ENCODE measurements at regions not wholly inside any gene's neighbourhood (a gene's known extent, or its start where the extent isn't known, plus 50 kb on each side); places are given as distances from the start of the nearest gene placed in this dataset.
"Not testable (repeated sequence)": the region's sequence is repeated elsewhere in the genome, so short reads cannot be mapped to it uniquely, and the experiment has no call there.

DNA sequence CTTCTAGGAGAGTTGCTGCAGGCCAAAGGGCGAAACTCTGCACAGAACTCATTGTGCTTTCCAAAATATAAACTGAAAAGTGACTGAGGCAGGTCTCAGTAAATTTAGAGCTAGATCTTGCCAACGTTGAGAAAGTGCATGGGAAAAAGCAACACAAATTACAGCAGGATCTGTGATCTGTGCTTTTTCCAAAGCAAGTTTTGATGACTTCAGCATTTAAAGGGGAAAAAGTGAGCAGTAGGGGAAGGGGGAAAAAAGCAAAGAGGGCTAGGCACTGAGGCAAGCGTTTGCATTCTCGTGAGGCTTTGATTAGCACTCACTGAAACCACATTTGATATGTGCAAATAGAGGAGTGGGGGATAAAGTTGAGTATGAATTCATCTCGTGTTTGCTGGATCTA, 351.5 kb upstream of the NPAP1 start:
- DNase-seq, result not testable (repeated sequence)

DNA sequence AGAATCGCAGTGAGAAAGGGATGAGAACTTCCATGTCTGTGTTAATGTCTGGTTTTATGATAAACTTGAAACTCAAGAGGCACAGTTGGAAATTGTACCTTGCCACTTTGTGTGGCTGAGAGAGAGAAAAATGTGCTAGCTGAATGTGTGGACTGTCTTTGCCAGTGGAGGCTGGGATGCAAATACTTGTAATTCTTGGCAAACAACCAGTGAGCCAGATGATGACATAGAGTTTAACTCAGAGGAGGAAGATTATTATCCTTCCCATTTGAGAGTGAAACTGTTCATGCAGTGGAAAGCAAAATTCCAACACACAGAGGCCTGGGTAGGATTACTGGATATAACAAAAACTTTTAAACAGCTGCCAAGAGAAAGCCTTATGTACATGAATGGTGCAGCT, 349.1 kb upstream of the NPAP1 start:
- DNase-seq, result not testable (repeated sequence)

GRCh38 chr15:24331964-24332363, 343.6 kb upstream of the NPAP1 start:
- not testable (repeated sequence) for DNase-seq

DNA sequence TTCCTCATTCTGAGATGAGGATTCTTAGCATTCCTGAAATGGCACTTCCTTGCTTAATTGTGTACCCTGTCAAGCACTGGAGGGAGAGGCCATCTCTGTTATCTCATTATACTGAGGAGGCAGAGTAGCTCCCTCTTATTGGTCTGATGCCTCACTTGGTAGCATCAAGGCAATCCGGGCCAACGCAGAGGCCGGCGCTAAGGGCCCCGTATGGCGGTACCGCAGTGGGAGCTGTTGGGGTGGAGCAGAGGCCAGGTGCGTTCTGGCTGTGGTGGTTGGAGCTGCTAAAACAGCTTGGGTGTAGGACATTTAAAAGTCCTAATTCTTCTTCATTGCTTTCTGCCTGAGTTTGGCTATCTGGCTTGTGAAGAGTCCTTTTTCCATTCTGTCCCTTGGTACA, 333.7 kb upstream of the NPAP1 start:
- DNase-seq, result not testable (repeated sequence)

DNA sequence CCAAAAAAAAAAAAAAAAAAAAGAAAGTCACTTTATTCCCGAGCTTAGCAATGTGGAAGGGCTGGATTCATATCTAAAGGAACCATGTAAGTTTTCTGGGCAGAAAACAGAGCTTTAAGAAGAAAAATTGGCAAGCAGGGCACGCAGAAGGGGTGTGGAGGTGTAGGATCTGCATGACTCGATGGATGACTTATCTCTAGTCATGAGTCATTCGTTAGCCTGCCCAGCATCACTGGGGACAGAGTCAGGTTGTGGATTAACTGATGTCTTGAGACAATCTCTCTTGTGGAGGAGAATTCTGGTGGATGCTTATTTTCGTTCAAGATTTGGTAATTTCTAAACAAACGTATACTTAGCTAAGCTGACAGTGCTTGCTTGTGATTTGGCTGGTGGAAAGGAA, 322.8 kb upstream of the NPAP1 start:
- not testable (repeated sequence) for DNase-seq

- not testable (repeated sequence) for DNase-seq
These were observed 294.5 kb upstream of the NPAP1 start for GRCh38 chr15:24381103-24381502.

DNA sequence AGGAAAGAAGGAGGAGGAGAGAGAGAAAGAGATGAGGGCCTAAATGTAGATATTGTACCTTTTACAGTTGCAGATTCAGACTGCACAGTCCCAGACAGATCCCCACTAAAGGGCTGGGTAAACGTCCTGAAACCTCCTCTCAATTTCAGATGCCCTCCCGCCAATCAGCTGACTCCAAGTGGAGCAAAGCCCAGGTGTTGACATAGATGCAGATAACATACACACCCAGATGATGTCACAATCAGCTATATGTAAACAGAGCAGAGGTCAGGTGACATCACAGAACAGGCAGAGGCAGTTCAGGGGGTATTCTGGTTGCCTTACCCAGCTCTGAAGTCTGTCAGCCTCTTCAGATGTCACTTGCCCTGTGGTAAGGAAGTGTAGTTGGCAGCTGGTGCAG, 290.3 kb upstream of the NPAP1 start:
- DNase-seq, result not testable (repeated sequence)

DNA sequence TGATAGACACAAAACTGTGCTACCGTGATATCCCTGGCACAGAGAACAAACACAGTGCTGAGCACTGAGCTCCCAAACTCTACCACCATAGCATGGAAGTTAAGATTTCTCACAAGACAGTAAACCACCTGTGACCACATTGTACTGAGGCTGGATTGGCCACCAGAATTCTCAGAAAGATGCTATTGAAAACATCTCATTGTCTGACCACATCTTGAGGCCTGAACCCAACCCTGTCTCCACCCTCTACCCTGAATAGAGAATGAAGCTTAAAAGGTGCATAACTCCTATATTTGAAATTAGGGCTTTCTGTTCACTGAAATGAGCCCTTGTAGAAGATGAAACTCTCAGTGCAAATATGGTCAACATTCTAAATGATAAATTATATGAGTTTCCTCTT, 281.3 kb upstream of the NPAP1 start:
- no peak for DNase-seq

DNA sequence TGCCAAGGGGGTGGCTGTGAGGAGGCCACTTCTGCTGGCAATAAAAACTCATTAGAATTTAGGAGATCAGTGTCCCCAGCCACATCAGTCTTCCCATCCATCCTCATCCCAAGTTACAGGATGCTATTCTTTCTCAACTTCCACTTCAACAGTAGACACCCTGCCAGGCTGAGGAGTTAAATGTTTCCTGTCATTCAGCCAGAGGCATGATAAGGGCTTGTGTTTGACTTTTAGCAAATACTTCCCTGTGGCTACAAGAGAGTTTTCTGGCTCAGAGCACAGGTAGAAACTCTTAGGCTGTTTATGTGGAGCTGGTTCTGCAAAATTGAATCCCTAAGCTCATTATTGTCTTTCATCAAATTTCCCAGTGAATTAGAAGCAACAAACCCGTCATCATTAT, 262.9 kb upstream of the NPAP1 start:
- DNase-seq, result not testable (repeated sequence)

GRCh38 chr15:24426286-24427054, 249.1 kb upstream of the NPAP1 start:
- not testable (repeated sequence) for DNase-seq

- DNase-seq, result not testable (repeated sequence)
These were observed 248.5 kb upstream of the NPAP1 start for GRCh38 chr15:24427055-24427400.

DNA sequence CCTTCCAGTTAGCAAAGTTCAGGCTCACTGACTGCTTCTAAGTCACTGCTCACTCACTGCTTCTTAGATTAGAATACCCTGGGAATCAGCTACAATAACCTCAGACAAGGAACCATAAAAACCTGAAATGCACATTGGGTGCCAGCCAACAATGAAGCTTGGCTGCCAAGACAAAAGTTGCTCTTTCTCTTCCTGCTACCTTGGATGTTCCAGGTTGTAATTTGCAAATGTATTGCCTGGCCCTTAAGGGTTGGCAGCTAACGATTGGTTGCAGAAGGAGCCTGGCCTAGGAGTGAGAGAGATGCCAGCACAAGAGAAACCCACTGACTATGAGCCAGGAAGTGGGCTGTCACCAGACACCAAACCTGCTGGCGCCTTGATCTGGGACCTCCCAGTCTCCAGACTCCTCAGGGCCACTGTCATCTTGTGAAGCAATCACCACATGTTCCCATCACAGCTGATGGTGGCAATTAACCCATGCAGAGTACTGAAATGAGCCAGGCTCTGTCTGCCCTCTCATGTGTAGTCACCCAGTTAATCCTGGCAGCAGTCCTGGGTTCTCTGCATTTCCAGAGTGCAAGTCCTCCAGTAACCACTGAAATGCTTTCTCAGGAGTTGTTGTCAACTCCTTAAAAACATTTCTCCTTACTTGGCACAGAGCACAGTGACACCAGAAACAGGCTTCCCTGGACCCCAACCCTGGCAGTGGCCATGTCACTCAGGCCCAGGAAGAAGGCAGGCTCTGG, 240.3 kb upstream of the NPAP1 start:
- not testable (repeated sequence) for DNase-seq

- DNase-seq, result not testable (repeated sequence)
These were observed 238.3 kb upstream of the NPAP1 start for GRCh38 chr15:24437270-24437669.

- DNase-seq, result not testable (repeated sequence)
These were observed 237.8 kb upstream of the NPAP1 start for GRCh38 chr15:24437735-24438134.

- DNase-seq, result not testable (repeated sequence)
These were observed 198.2 kb upstream of the NPAP1 start for GRCh38 chr15:24477107-24478025.

- not testable (repeated sequence) for DNase-seq
These were observed 189.5 kb upstream of the NPAP1 start for GRCh38 chr15:24485885-24486567.

DNA sequence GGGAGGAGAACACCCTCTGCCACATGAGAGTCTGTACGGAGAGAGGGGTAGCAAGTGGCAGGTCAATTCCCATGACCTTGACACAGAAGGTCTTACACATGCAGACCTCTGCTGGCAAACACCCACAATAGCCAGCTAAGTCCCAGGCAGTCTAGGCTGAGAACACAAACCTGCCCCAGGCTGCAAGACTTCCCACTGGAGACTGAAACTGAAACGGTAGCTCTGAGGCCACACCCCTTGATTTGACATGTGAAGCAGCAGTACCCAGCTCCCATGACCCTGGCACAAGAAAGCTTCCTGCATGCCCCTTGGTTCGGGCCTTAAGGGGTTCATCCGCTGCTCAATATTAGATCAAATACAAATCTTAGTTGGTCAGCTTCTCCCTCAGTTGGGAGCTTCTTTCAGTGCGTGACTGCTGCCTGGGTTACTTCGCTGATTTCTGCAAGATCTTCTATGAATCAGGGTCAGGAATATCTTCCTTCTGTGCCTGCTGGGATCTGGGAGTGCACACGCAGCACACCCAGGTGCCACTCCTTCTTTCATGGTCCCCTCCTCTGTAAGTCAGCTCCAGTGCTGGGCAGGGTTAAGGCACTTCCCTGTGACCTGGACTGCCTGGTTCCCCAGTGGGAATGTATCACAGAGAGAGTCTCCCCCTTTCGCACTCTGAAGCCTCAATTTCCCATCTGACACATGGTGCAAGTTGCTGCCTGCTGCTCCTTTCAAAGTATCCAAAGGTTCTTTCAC, 187.2 kb upstream of the NPAP1 start:
- not testable (repeated sequence) for DNase-seq

- DNase-seq, result not testable (repeated sequence)
These were observed 170.4 kb upstream of the NPAP1 start for GRCh38 chr15:24505216-24505615.

GRCh38 chr15:24509714-24510113, 165.9 kb upstream of the NPAP1 start:
- DNase-seq, result not testable (repeated sequence)

DNA sequence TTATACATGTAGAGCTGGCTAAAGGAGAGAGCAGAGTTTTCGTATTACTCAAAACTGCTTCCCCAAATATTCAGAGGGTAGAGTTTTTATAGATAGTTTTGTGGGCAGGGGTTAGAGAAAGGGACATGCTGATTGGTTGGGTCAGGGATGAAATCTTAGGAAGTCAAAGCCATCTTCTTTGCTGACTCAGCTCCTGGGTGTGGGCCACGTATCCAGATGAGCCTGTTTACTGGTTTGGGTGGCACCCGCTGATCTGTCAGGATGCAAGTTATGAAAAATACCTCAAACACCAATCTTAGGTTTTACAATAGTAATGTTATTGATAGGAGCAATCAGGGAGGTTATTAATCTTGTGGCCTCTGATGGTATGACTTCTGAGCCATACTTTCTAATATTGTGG, 164.0 kb upstream of the NPAP1 start:
- not testable (repeated sequence) for DNase-seq

DNA sequence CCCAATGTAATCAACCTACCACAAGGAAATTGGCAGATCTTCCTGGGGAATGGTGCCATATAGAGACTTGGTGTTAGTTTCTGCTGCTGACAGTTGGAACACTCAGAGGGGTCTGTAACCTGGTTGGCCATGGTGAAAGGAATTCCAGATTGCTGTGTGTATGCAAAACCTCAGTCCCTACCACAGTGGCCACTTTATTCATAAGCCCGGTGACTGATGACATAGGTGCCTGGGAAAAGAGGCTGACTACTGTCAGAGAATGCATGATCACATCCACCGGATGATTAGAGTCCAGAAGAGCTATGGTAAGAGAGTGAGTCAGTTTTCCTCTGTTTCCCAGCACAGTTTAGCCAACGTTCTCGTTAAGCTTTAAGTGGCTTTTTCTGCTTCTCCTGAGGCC, 156.8 kb upstream of the NPAP1 start:
- not testable (repeated sequence) for DNase-seq

- DNase-seq, result not testable (repeated sequence)
These were observed 144.3 kb upstream of the NPAP1 start for GRCh38 chr15:24531235-24531634.
